ENCODE measurements at regions not wholly inside any gene's neighbourhood (a gene's known extent, or its start where the extent isn't known, plus 50 kb on each side); places are given as distances from the start of the nearest gene placed in this dataset.

- TF ChIP-seq FOXJ3 (CRISPR knock-in tag; IDR thresholded peaks at IDR 0.05), result no peak
- no peak for TF ChIP-seq NRF1 (IDR thresholded peaks at IDR 0.05; ENCODE audit: low read depth, low read length)
Measured at GRCh38 chr5:29845206-29845605, 1348.3 kb upstream of the CDH6 start.

All from SK-N-SH (cell line).